HG03575 (cell line): ENCODE measurements at regions not wholly inside any gene's neighbourhood (a gene's known extent, or its start where the extent isn't known, plus 50 kb on each side); places are given as distances from the start of the nearest gene placed in this dataset.
A peak's percentile ranks its signal among the peaks of the same experiment; 100 is the strongest.
"Not testable (repeated sequence)": the region's sequence is repeated elsewhere in the genome, so short reads cannot be mapped to it uniquely, and the experiment has no call there.

Experiments
- ATAC-seq: cut with Tn5 transposase; IDR thresholded peaks from one replicate; pipeline ENCODE4 v1.9.1; 2021; ENCODE audit not compliant: unreplicated experiment, insufficient number of reproducible peaks, low FRiP score; ENCODE audit errors: extremely low read depth

DNA sequence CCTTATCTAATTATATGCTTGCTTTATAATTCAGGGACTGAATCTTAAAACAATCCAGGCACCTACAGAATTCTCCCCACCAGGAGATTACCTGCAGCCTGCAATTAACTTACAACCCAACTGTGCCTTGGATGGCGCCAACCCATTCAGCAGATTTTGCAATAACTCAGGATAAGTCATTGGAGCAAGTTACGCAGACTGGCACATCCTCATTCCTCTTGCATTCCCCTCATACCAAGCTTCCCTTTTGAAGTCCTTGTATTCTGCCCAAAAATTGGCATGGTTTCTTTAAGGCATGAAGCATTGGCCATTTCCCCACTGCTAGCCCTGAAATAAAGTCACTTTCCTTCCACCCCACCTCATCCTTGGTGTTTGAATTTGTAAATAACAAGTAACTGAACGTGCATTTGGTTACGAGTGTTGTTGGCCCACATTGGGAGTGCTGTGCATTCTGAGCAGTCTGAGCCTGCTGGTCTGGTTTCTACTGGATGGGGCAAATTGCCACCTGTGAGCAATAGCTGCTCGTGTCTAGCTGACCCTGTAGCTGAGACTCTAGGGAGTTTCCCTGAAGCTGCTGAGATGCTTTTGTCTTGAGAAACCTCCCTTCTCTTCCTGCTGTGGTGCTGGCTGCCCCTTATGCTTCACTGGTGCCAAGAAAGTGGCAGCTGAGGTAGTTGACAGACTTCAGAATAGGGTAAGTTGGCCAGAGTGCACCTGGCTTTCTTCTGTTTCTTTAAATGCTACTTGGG is 99.2 kb upstream of the SCAF11 start:
- no peak for ATAC-seq

DNA sequence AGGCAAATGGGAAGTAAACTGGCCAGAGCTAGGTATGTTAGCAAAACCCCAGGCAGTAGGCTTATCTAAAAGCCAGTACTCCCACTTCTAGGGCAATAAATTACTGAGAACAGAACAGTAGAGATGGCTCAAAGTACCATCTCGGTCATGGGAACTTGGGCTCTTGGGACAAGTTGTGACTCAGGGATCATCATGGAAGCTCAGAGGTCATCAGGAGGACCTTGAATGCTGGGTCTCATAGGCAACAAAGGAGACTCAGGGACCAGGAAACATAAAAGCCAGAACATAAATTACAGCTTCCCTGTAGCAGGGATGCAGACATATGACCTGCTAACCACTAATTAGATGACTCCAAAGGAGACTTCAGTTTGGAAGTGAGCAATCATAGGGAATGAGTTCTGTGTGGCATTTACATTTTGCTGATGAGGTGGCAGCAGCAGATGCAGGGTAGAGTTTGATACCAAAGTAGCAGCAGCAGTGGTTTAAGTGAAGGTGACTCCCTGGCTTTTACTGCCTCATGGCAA is 97.6 kb upstream of the SCAF11 start:
- ATAC-seq: no peak

DNA sequence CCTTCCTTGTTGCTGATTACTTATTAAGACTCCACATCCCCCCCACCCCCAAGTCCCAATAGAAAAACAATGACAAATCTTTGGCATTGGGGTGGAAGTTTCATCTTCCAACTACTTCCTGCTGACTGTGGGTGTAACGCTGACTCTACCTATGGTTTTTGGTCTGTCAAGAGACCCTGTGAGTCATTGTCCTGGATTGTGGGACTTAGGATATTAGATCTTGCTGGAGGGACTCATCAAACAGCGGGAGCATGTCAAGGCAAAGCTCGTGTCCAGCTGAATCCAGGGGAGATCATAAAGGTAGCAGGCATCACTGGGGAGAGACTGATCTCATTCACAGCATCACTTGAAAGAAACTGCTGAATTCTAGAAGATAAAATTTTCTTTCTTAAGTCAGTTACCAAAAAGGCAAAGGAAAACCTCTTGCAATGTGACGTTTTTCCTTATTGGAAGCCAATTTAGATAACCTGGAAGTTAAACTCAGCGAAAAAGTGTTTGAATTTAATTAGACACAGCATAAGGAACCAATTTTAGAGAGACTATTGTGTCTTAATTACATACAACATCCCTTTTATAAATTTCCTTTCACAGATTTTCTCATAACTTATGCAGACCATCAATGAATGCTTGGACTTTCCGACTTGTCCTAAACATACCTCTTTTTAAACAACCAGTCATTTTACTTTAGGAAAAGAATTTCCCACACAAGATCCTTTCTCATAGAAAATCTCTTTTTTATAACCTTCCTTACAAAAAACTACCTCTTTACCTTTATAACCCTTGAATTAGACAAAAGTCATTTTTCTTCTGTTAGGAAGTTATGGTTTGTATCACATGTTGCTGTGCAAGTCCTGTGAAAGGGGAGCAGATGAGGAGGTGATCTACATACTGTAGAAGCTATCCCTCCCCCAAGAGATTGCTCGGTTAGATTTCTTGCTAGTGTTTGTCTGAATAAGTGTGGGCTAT is 94.6 kb upstream of the SCAF11 start:
- ATAC-seq: no peak

DNA sequence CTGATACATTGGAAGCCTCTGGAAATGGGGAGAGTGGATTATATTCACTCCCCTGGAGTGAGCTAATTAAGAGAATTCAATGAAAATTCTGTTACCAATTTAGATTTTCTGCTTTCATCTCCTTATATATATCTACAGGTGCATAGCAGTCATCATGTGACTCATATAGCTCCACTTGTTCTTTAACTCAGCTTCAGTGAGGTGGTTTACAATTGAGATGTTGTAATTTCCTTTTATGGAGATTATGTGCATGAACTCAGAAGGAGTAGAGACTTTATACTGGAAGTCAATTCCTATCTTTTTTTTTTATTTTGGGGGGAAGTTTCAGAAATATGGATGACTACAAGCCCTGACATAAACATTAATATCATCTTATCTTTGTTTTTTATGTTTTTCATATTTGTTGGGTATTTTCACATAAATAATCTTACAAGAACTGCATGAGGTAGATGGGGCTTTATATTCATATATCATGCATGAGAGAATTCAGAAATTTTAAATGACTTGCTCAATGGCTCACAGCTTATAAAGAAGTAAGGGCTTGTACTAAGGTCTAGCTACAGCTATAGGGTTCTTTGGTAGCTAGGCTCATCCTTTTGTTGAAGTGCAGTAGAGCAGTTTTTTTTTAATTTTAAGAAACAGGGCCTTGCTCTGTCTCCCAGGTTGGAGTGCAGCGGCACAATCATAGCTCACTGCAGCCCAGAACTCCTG is 92.3 kb upstream of the SCAF11 start:
- no peak for ATAC-seq

DNA sequence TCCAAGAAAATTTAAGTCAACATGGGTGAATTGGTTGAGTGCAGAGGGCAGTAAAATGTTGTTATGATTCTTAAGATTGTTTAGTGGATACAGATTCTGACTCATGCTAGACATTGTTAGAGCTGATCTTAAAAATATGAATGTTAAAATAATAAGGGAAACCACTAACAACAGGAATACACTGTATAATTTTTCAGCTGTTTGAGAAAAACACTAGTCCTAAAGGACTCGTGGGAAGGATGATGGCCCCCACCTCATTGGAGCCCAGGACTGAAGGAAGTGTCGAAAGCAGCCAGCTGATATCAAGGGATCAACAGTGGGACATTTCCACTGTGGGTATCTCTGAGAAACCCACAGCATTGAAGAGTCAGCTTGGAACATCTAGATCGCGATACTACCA is 82.9 kb upstream of the SCAF11 start:
- ATAC-seq: no peak

DNA sequence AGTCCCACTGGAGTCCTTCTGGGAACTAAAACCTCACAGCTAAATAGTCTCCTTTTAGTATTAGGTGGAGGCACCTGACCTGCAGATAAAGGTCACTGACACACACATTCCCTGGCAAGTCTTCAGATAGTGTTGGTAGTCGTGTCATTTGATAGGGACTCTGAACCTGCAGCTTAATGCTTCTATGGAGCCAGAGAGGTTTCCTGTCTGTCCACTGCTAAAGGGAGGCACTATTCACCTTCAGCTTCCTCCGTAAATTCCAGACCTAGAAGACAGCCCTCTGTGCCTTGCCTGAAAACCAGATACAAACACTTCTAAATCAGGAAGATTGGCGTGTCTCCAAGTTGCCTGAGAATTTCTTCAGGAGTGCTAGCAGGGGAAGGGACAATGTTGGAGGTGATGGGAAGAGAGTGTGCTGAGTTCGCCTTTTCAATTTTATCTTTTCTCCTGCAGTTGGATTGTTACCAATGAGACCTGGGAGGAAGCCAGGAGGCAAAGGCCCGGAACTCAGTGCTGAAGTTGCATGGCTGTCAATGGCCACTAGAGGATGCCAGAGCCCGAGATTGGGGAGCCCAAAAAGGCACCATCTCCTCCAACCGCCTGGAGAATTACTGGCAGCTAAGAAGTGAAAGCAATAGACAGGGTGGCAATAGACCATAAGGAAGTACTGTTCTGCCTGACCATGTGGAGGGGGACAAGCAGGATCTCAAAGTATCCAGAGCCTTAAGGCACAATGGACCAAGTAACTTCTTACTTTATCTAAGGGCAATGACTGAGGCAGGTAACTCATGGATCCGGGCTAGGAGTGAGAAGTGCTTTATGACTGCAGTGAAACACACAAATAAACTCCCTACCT is 81.6 kb upstream of the SCAF11 start:
- ATAC-seq: no peak

DNA sequence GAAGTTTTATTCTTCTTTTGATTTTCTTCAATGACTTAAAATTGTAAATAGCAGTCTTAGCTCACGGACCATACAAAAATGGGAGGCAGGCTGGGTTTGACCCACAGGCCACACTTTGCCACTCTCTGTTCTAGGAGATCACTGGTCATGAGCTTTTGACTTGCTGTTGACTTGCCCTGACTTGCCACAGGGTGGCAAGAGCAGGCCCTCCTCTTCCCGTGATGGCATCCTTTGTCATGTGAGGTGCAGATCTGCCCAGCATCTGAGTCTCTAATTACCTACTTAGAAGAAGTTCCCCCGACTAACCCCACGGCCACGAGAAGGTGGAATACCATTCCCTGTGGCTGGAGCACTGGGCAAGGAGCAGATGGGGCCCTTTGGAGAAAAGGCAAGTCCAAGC is 81.0 kb upstream of the SCAF11 start:
- ATAC-seq: no peak

DNA sequence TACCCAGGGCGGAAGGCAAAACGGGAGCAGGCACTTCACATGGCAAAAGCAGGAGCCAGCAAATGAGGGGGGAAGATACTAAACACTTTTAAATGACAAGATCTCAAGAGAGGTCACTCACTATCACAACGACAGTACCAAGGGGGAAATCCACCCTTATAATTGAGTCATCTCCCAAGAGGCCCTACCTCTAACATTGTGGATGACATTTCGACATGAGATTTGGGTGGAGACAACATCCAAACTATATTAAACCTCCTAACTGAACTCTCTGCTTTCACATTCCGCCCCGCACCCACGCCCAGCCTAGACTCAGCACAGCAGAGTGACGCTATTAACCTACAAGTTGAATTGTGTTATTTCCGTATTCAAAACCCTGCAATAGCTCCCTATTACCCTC is 76.7 kb upstream of the SCAF11 start:
- no peak for ATAC-seq

DNA sequence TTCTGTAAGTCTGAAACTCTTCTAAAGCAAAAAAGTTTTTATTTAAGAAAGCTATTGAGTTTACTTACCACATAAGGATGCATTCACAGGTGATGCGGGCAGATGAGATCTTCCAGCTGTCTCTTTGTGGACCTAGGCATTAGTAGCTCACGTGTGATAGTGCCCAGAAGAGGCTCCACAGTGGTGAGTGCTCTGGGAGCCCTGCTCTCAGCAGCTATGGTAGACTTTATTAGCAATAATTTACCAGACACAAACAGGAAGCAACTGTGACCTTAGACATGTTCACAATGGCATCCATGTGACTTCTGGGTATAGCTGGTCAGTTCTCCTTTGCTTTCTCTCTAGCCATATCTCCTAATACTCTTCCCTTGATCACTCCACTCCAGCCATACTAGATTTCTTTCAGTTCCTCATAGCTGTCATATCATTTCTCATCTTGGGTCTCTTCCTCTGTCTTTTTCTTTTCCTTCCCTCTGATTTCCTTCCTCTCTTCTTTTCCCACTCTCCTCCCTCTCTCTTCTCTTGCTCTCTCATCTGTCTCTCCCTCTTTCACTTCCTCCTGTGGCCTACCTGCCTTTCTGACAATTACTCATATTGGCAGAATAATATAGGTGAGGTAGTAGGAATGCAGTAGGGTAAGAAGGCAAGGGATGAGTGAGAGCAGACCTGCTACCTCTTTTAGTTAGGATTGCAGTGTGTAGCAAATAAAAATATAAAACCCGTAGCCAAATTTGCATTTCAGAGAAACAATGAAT is 75.2 kb upstream of the SCAF11 start:
- peak; percentile 44 for ATAC-seq

DNA sequence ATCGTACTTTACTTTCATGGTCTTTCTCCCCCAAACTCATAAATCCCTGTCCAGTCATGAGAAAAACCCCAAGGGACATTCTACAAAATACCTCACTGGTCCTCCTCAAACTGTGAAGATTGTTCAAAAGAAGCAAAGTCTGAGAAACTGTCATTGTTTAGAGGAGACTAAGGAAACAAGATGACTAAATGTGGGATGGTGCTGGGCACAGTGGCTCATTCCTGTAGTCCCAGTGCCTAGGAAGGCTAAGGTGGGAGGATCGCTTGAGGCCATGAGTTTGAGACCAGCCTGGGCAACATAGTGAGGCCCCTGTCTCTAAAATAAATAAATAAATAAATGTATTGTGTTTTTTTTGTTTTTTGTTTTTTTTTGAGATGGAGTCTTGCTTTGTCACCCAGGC is 74.2 kb upstream of the SCAF11 start:
- no peak for ATAC-seq

DNA sequence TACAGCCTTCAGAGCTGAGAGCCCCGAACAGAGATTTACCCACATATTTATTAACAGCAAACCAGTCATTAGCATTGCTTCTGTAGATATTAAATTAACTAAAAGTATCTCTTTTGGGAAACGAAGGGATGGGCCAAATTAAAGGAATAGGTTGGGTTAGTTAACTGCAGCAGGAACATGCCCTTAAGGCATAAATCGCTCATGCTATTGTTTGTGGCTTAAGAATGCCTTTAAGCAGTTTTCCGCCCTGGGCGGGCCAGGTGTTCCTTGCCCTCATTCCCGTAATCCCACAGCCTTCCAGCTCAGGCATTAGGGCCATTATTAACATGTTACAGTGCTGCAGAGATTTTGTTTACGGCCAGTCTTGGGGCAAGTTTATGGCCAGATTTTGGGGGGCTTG is 68.3 kb upstream of the SCAF11 start:
- ATAC-seq: not testable (repeated sequence)

DNA sequence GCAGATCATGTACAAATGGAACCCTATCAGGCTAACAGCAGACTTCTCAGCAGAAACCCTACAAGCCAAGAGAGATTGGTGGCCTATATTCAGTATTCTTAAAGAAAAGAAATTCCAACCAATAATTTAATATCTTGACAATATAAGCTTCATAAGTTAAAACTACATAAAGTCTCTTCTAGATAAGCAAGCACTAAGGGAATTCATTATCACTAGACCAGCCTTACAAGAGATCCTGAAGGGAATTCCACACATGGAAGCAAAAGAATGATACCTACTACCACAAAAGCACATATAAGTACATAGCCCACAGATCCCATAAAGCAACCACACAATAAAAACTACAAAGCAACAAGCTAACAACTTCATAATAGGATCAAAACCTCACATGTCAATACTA is 60.4 kb upstream of the SCAF11 start:
- no peak for ATAC-seq

DNA sequence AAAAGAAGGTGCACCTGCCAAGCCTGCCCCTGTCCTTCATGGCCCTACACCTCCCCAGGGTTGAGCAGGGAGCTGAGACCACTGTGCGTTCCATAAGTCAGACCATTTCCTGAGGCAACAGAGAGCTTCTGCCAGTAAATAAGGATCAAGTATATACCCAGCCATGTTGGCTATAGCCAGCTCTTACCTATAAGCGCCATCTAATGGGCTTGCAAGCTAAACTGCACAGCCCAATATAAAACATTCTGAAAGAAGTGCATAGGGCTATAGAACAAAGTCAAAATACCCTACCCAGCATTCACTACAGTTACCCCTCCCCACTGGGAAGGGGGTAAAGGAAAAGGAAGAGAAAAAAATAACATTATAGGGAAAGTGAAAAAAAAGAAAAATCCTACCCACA is 59.3 kb upstream of the SCAF11 start:
- no peak for ATAC-seq

DNA sequence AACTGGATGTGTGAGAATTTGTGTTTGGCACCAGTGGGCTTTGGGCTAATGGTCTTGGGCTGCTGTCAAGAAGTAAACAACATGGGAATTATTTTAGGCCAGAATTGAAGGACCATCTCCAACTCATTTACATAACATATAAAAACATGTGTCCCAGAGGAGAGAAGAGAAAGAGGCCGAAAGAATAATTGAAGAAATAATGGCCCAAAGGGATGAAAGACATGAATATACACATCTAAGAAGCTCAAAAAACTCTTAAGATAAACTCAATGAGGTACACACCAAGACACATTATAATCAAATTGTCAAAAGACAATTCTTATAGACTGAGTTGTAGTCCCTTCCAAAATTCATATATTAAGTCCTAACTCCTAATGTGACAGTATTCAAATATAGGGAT is 56.1 kb upstream of the SCAF11 start:
- ATAC-seq: no peak

DNA sequence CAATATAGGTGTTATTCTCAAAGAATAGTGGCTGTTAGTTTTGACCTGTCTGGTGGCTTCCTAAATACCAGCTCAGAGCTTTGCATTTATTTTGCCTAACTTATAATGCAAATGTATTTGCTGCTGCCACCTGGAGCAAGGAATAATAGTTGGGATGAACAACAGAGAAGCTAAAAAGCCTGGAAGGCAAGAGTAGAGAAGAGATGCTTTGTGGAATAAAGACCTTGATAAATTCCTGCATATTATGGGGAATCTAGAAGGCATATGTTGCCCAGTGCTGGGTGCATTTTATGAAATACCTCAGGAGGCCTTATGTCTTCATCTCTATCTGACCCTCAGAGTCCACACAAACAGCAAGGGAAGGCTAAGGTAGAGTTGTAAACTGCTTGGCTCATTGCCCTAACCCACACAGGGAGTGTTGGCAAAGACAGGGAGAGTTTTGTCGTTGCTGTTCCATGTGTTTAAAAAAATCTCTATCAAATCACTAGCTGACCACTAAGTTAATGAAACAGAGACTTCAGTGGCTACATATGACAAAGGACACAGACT is 53.7 kb upstream of the SCAF11 start:
- ATAC-seq: no peak
